HEK293T (cell line): ENCODE measurements at regions not wholly inside any gene's neighbourhood (a gene's known extent, or its start where the extent isn't known, plus 50 kb on each side); places are given as distances from the start of the nearest gene placed in this dataset.

Experiments used
- ARNT ChIP-seq: fragments of 450-650 bp; IDR thresholded peaks from 2 replicates; pipeline ENCODE4 v1.6.1; 2017; ENCODE audit warnings: mild to moderate bottlenecking
- BHLHE40 ChIP-seq: fragments of 450-650 bp; IDR thresholded peaks from 2 replicates; pipeline ENCODE4 v1.6.1; 2016; ENCODE audit warnings: mild to moderate bottlenecking, moderate library complexity, borderline replicate concordance
- ELF4 ChIP-seq: fragments of 450-650 bp; IDR thresholded peaks from 2 replicates; pipeline ENCODE4 v1.6.1; 2017; ENCODE audit warnings: antibody characterized with exemption
- FOXK2 ChIP-seq: fragments of 450-650 bp; IDR thresholded peaks from 2 replicates; pipeline ENCODE4 v1.6.1; 2016; ENCODE audit warnings: mild to moderate bottlenecking
- FOXM1 ChIP-seq: fragments of 450-650 bp; IDR thresholded peaks from 2 replicates; pipeline ENCODE4 v1.6.1; 2017; ENCODE audit warnings: mild to moderate bottlenecking, borderline replicate concordance
- HDGF ChIP-seq: fragments of 450-650 bp; IDR thresholded peaks from 2 replicates; pipeline ENCODE4 v1.6.1; 2017; ENCODE audit warnings: antibody characterized with exemption, borderline replicate concordance
- NFRKB ChIP-seq: fragments of 450-650 bp; IDR thresholded peaks from 2 replicates; pipeline ENCODE4 v1.6.1; 2016; ENCODE audit warnings: mild to moderate bottlenecking, moderate library complexity
- SP1 ChIP-seq: fragments of 450-650 bp; IDR thresholded peaks from 2 replicates; pipeline ENCODE4 v1.6.1; 2017
- TARDBP ChIP-seq: fragments of 450-650 bp; IDR thresholded peaks from 2 replicates; pipeline ENCODE4 v1.6.1; 2016
- ZNF384 ChIP-seq: fragments of 450-650 bp; IDR thresholded peaks from 2 replicates; pipeline ENCODE4 v1.6.1; 2016
- TF ChIP-seq, protein P1 (sequence below): fragments of 450-650 bp; IDR thresholded peaks from 2 replicates; pipeline ENCODE4 v1.6.1; 2016

DNA sequence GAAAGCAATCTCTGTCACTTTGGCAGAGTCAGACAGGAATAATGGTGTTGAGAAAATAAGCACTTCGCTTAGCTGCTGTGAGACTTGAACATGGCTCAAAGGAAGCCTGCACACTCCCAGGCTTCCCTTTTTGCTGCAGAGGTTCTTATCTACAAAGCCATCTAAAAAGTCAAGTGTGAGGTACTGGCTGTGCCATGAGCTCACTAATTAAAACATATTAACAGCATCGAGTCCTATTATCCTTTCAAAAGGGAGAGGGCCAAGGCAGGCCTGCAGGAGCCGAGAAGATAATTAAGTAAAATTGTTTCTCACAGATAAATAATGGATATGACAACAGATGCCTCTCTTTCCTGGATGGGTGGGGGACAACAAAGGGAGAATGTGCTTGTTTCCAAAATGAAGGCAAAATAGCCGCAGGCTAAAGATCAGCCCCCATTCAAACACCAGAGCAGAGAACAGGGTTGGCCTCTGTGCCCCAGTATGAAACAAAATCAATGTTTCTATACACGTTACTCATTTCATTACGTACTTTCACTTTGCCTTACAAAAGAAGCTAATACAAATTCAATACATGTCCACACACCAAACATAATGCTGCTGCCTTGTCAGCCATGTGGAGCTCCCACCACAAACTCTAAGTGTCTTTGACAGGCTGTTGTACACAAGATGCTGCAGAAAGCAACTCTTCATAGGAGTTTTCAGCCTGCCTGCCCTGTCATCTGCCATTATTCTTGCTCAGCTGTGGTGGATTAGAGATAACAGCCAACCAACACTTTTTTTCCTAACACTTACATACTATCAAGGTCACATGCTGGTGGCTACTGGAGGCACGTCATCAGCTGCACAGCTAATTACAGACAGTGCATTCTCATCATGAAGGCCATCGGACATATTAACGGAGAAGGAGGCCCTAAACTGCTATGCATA lies 55.3 kb downstream of the ELAPOR2 start:
- TF ChIP-seq HDGF (no peak), SP1 (no peak), FOXK2 (no peak), ZNF384 (no peak), FOXM1 (no peak), TARDBP (no peak), NFRKB (no peak), BHLHE40 (no peak), ARNT (no peak), ELF4 (no peak)
- TF ChIP-seq, protein P1, sequence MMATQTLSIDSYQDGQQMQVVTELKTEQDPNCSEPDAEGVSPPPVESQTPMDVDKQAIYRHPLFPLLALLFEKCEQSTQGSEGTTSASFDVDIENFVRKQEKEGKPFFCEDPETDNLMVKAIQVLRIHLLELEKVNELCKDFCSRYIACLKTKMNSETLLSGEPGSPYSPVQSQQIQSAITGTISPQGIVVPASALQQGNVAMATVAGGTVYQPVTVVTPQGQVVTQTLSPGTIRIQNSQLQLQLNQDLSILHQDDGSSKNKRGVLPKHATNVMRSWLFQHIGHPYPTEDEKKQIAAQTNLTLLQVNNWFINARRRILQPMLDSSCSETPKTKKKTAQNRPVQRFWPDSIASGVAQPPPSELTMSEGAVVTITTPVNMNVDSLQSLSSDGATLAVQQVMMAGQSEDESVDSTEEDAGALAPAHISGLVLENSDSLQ: no peak
